GM23338 (cell line): ENCODE measurements at regions not wholly inside any gene's neighbourhood (a gene's known extent, or its start where the extent isn't known, plus 50 kb on each side); places are given as distances from the start of the nearest gene placed in this dataset.

Experiments used
- ATAC-seq: fragments of 200-7000 bp; cut with Tn5 transposase; 3 replicates; pipeline ENCODE4 v1.9.1; 2020
- DNase-seq: peaks from one replicate; pipeline ENCODE4 v3.0.0-alpha.2; 2015; ENCODE audit warnings: low spot score
- H2AFZ ChIP-seq: fragments of 200-600 bp; sonication (generic); 2 replicates; pipeline ENCODE4 v1.8.0; 2016; ENCODE audit warnings: antibody characterized with exemption, mild to moderate bottlenecking, moderate library complexity
- H3F3A ChIP-seq: fragments of 200-600 bp; sonication (generic); replicated peaks from 2 replicates; pipeline ENCODE4 v1.8.0; 2017; ENCODE audit warnings: antibody characterized with exemption, mixed run types, low read depth
- H3K27ac ChIP-seq: fragments of 200-600 bp; sonication (generic); 2 replicates; pipeline ENCODE4 v1.6.1; 2016; ENCODE audit warnings: low read depth
- H3K27me3 ChIP-seq: fragments of 200-600 bp; sonication (generic); 2 replicates; pipeline ENCODE4 v1.8.0; 2016; ENCODE audit warnings: mild to moderate bottlenecking, mixed run types, moderate library complexity; ENCODE audit not compliant: insufficient read depth
- H3K36me3 ChIP-seq: fragments of 200-600 bp; sonication (generic); 2 replicates; pipeline ENCODE4 v1.8.0; 2016; ENCODE audit warnings: mild to moderate bottlenecking; ENCODE audit not compliant: insufficient read depth
- H3K4me1 ChIP-seq: fragments of 200-600 bp; sonication (generic); 2 replicates; pipeline ENCODE4 v1.8.0; 2016; ENCODE audit warnings: mild to moderate bottlenecking, moderate library complexity; ENCODE audit not compliant: insufficient read depth
- H3K4me2 ChIP-seq: fragments of 200-600 bp; sonication (generic); 2 replicates; pipeline ENCODE4 v1.7.1; 2017; ENCODE audit warnings: mixed run types
- H3K4me3 ChIP-seq: fragments of 200-600 bp; sonication (generic); 2 replicates; pipeline ENCODE4 v1.6.1; 2016; ENCODE audit warnings: mixed run types
- H3K79me2 ChIP-seq: fragments of 200-600 bp; sonication (generic); replicated peaks from 2 replicates; pipeline ENCODE4 v1.8.0; 2017; ENCODE audit warnings: mild to moderate bottlenecking; ENCODE audit not compliant: insufficient read depth
- H3K9me2 ChIP-seq: fragments of 200-600 bp; sonication (generic); 2 replicates; pipeline ENCODE4 v1.8.0; 2017; ENCODE audit not compliant: insufficient read depth
- H4K20me1 ChIP-seq: fragments of 200-600 bp; sonication (generic); replicated peaks from 2 replicates; pipeline ENCODE4 v1.8.0; 2017; ENCODE audit warnings: mild to moderate bottlenecking; ENCODE audit not compliant: insufficient read depth
- H3K27ac Mint-ChIP-seq: 2 replicates; pipeline ENCODE4 v1.8.0; 2020; ENCODE audit warnings: inconsistent platforms, mild to moderate bottlenecking, moderate library complexity, mixed read lengths
- H3K27me3 Mint-ChIP-seq: 3 replicates; pipeline ENCODE4 v1.8.0; 2022; ENCODE audit warnings: low read depth, mild to moderate bottlenecking, moderate library complexity, mixed read lengths, inconsistent platforms; ENCODE audit not compliant: insufficient read depth, poor library complexity
- H3K36me3 Mint-ChIP-seq: 3 replicates; pipeline ENCODE4 v1.8.0; 2021; ENCODE audit warnings: low read depth, mild to moderate bottlenecking, inconsistent platforms, moderate library complexity, mixed read lengths
- H3K4me1 Mint-ChIP-seq: 3 replicates; pipeline ENCODE4 v1.8.0; 2020; ENCODE audit warnings: mild to moderate bottlenecking, inconsistent platforms, mixed read lengths
- H3K4me3 Mint-ChIP-seq: 3 replicates; pipeline ENCODE4 v1.8.0; 2021; ENCODE audit warnings: moderate library complexity, mild to moderate bottlenecking, inconsistent platforms, mixed read lengths
- H3K9me3 Mint-ChIP-seq: 3 replicates; pipeline ENCODE4 v1.8.0; 2020; ENCODE audit warnings: moderate library complexity, mild to moderate bottlenecking, inconsistent platforms, mixed read lengths
- CREB1 ChIP-seq: fragments of 250-450 bp; sonication (Bioruptor Pico); IDR thresholded peaks from 2 replicates; pipeline ENCODE4 v1.5.0; 2020; ENCODE audit warnings: low read depth, mild to moderate bottlenecking, moderate library complexity
- CTCF ChIP-seq, 2 experiments: fragments of 200-600 bp in 1 of 2; sonication (generic) in 1 of 2; conservative IDR thresholded peaks; 2 replicates each; pipeline versions ENCODE4 v1.5.1 to v1.6.1; 2016 to 2017; ENCODE audit warnings: antibody characterized with exemption in 2 of 2, low read depth in 2 of 2, mild to moderate bottlenecking in 2 of 2, moderate library complexity in 1 of 2
- ETS1 ChIP-seq: IDR thresholded peaks from 2 replicates; pipeline ENCODE4 v1.6.1; 2016; ENCODE audit warnings: antibody characterized with exemption
- EZH2 ChIP-seq: fragments of 200-600 bp; sonication (generic); IDR thresholded peaks from one replicate; pipeline ENCODE4 v1.8.0; 2017; ENCODE audit warnings: antibody characterized with exemption, mild to moderate bottlenecking, low read depth; ENCODE audit not compliant: unreplicated experiment
- EZH2phosphoT487 ChIP-seq: fragments of 200-600 bp; sonication (generic); IDR thresholded peaks from one replicate; pipeline ENCODE4 v1.8.1; 2018; ENCODE audit warnings: antibody characterized with exemption; ENCODE audit not compliant: unreplicated experiment
- JUNB ChIP-seq: IDR thresholded peaks from one replicate; pipeline ENCODE4 v1.6.1; 2016; ENCODE audit warnings: antibody characterized with exemption; ENCODE audit not compliant: unreplicated experiment
- NANOG ChIP-seq: IDR thresholded peaks from 2 replicates; pipeline ENCODE4 v1.6.1; 2016; ENCODE audit warnings: antibody characterized with exemption, borderline replicate concordance
- POLR2AphosphoS5 ChIP-seq: IDR thresholded peaks from 2 replicates; pipeline ENCODE4 v1.6.1; 2016; ENCODE audit warnings: antibody characterized with exemption, low read depth
- REST ChIP-seq: IDR thresholded peaks from one replicate; pipeline ENCODE4 v1.6.1; 2018; ENCODE audit warnings: antibody characterized with exemption; ENCODE audit not compliant: unreplicated experiment
- STAT1 ChIP-seq: IDR thresholded peaks from one replicate; pipeline ENCODE4 v1.6.1; 2016; ENCODE audit warnings: antibody characterized with exemption; ENCODE audit not compliant: unreplicated experiment
- ZNF114 ChIP-seq: fragments of 250-450 bp; sonication (Bioruptor Pico); IDR thresholded peaks from 2 replicates; pipeline ENCODE4 v1.5.0; 2020; ENCODE audit warnings: mild to moderate bottlenecking, moderate library complexity
- ZNF331 ChIP-seq: fragments of 250-450 bp; sonication (Bioruptor Pico); IDR thresholded peaks from 2 replicates; pipeline ENCODE4 v1.5.0; 2020; ENCODE audit warnings: low read depth, mild to moderate bottlenecking, moderate library complexity
- ZNF462 ChIP-seq: fragments of 250-450 bp; sonication (Bioruptor Pico); IDR thresholded peaks from 2 replicates; pipeline ENCODE4 v1.5.0; 2020; ENCODE audit warnings: mild to moderate bottlenecking, moderate library complexity

- H3K9me3 Mint-ChIP-seq, result no peaks in the 10 kb centered on the region
- no peaks in the 10 kb centered on the region for H3K27me3 ChIP-seq
- no peaks in the 10 kb centered on the region for H4K20me1 ChIP-seq
- H2AFZ ChIP-seq, result no peak overlapping the region
- H3K36me3 ChIP-seq, result no peaks in the 10 kb centered on the region
- H3K4me2 ChIP-seq, result no peak overlapping the region
- H3K79me2 ChIP-seq, result no peaks in the 10 kb centered on the region
- no peaks in the 10 kb centered on the region for H3K4me1 Mint-ChIP-seq
- H3F3A ChIP-seq, result no peaks in the 10 kb centered on the region
- no peak overlapping the region for H3K4me3 Mint-ChIP-seq
- H3K27me3 Mint-ChIP-seq, result no peaks in the 10 kb centered on the region
- ATAC-seq (no peak), DNase-seq (no peak)
- H3K9me2 ChIP-seq, result no peaks in the 10 kb centered on the region
- TF ChIP-seq NANOG, result no peak
- no peak for TF ChIP-seq ZNF331 (CRISPR knock-in tag)
- no peak for TF ChIP-seq CTCF (conservative IDR thresholded peaks at IDR 0.05; ENCODE audit: low read depth in 2 of 2)
- no peak for TF ChIP-seq STAT1
- no peak for TF ChIP-seq POLR2AphosphoS5
- no peak for TF ChIP-seq CREB1
- TF ChIP-seq EZH2phosphoT487, result no peak
- TF ChIP-seq ZNF114 (CRISPR knock-in tag), result no peak
- no peak for TF ChIP-seq EZH2
- TF ChIP-seq ETS1, result no peak
- no peak for TF ChIP-seq REST
- no peak for TF ChIP-seq JUNB
- no peak for TF ChIP-seq ZNF462
- no peak overlapping the region for H3K27ac ChIP-seq
- no peak overlapping the region for H3K4me3 ChIP-seq
- H3K4me1 ChIP-seq, result no peaks in the 10 kb centered on the region
- no peak overlapping the region for H3K27ac Mint-ChIP-seq
- H3K36me3 Mint-ChIP-seq, result no peaks in the 10 kb centered on the region
Observed at GRCh38 chr11:21723678-21724077, 469.2 kb upstream of the ANO5 start.
